ENCODE measurements at regions not wholly inside any gene's neighbourhood (a gene's known extent, or its start where the extent isn't known, plus 50 kb on each side); places are given as distances from the start of the nearest gene placed in this dataset.
"Not testable (repeated sequence)": the region's sequence is repeated elsewhere in the genome, so short reads cannot be mapped to it uniquely, and the experiment has no call there.

DNA sequence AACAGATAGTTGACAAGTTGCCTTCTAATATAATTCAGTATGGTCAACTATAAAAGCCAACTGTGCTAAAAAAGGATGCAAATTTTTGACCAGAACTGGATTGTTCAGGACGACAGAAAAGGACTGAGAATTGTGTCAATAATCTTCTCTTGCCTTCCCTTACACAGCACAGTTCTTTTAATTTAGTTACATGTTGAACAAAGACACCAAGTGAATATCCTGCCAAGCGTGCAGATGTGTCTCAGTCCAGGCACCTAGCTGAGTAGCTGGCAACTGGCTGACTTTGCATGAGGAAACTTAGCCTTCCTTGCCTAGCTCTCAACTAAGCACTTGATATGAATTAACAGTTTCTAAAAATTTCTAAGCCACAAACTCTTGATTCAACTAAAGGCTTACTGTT is 801.4 kb downstream of the BCL11A start:
- H3K9me3 Mint-ChIP-seq: peaks cover 0 to 1% (median 0%) of the 10 kb centered on the region in 11 donors
- intact Hi-C loops (cut with micrococcal nuclease): loop anchor here in 1 of 2 donors (10.0 kb wide), 1 partner anchor 353 kb away; no protein-coding TSS in a partner anchor
- no peak overlapping the region for H3K4me3 ChIP-seq (ENCODE audit: low read length)
- no peaks in the 10 kb centered on the region for H3K9me3 ChIP-seq (ENCODE audit: control insufficient read depth in 2 of 3, low read length in 3 of 3)
- no peak overlapping the region for H3K27ac ChIP-seq (ENCODE audit: low read depth, low read length)
- ATAC-seq: no peak
- no peaks in the 10 kb centered on the region for H3K4me1 ChIP-seq (ENCODE audit: control insufficient read depth in 2 of 2, insufficient read depth in 2 of 2, low read length in 2 of 2)
- H3K36me3 ChIP-seq (ENCODE audit: control insufficient read depth in 2 of 3, insufficient read depth in 3 of 3, low read length in 3 of 3): no peaks in the 10 kb centered on the region
- no peak for DNase-seq
- H3K27me3 Mint-ChIP-seq: peaks cover 0 to 6% (median 0%) of the 10 kb centered on the region in 5 donors
- POLR2A ChIA-PET: interaction anchor here (0.6 kb wide), 1 partner anchor 1477 kb away, joined by 3 read pairs; no protein-coding TSS in a partner anchor
- no peak overlapping the region for H3K27ac Mint-ChIP-seq
- no peaks in the 10 kb centered on the region for H3K36me3 Mint-ChIP-seq
- H3K27me3 ChIP-seq (ENCODE audit: control insufficient read depth in 2 of 2, insufficient read depth in 2 of 2, low read length in 2 of 2): no peaks in the 10 kb centered on the region
- no peaks in the 10 kb centered on the region for H3K4me1 Mint-ChIP-seq
- CTCF ChIA-PET: no interaction called here
- no peak overlapping the region for H3K4me3 Mint-ChIP-seq

DNA sequence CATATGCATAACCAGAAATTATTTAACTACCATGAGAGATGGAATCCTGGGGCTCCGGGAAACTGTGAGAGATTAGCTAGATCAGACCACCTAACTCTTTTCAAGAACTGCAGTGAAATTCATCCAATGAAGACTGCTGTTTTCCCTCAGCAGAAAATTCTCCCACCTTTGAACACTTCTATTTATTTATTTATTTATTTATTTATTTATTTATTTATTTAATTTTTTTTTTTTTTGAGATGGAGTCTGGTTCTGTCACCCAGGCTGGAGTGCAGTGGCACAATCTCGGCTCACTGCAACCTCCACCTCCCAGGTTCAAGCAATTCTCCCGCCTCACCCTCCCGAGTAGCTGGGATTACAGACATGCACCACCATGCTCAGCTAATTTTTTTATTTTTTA is 802.2 kb downstream of the BCL11A start:
- H3K27ac Mint-ChIP-seq; H3K9me3 ChIP-seq (ENCODE audit: control insufficient read depth in 2 of 3, low read length in 3 of 3); H3K36me3 Mint-ChIP-seq; ATAC-seq; H3K27me3 ChIP-seq (ENCODE audit: control insufficient read depth in 2 of 2, insufficient read depth in 2 of 2, low read length in 2 of 2); DNase-seq; H3K36me3 ChIP-seq (ENCODE audit: control insufficient read depth in 2 of 3, insufficient read depth in 3 of 3, low read length in 3 of 3); POLR2A ChIA-PET; H3K4me1 Mint-ChIP-seq; H3K27me3 Mint-ChIP-seq; H3K4me3 ChIP-seq (ENCODE audit: low read length); H3K4me1 ChIP-seq (ENCODE audit: control insufficient read depth in 2 of 2, insufficient read depth in 2 of 2, low read length in 2 of 2); H3K9me3 Mint-ChIP-seq; H3K4me3 Mint-ChIP-seq; CTCF ChIA-PET; H3K27ac ChIP-seq (ENCODE audit: low read depth, low read length): not testable (repeated sequence)
- intact Hi-C loops (cut with micrococcal nuclease): loop anchor here in 1 of 2 donors (10.0 kb wide), 1 partner anchor 354 kb away; no protein-coding TSS in a partner anchor

DNA sequence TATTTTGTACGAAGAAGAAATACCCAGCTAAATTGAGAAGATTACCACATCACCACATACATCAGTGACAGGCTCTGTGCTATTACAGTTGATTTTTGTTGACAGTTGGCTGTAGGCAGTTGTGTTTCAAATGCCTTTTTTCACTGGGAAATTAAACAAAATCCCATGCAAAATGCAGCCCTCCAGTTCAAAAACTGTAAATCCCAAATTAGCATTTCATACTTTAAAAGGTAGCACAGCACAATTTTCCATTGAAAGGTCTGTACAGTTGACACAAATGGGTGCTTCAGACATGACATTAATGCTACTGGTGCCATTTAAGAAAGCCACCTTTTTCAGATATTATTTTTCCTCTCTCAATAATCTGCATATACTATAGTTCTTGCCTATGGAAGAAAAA is 807.2 kb downstream of the BCL11A start:
- ATAC-seq (no peak), DNase-seq (no peak)
- ChIA-PET CTCF (no interaction called here), POLR2A (no interaction called here)
- Histone ChIP-seq H3K4me3 (ENCODE audit: low read length) (no peak overlapping the region), H3K27ac (ENCODE audit: low read depth, low read length) (no peak overlapping the region), H3K36me3 (ENCODE audit: control insufficient read depth in 2 of 3, insufficient read depth in 3 of 3, low read length in 3 of 3) (no peaks in the 10 kb centered on the region), H3K27me3 (ENCODE audit: control insufficient read depth in 2 of 2, insufficient read depth in 2 of 2, low read length in 2 of 2) (no peaks in the 10 kb centered on the region), H3K4me1 (ENCODE audit: control insufficient read depth in 2 of 2, insufficient read depth in 2 of 2, low read length in 2 of 2) (no peaks in the 10 kb centered on the region), H3K9me3 (ENCODE audit: control insufficient read depth in 2 of 3, low read length in 3 of 3) (no peaks in the 10 kb centered on the region)
- Mint-ChIP-seq H3K36me3 (no peaks in the 10 kb centered on the region), H3K27ac (no peak overlapping the region), H3K4me1 (no peaks in the 10 kb centered on the region), H3K9me3 (peaks cover 0 to 1% (median 0%) of the 10 kb centered on the region in 11 donors), H3K27me3 (peaks cover 0 to 20% (median 0%) of the 10 kb centered on the region in 5 donors), H3K4me3 (no peak overlapping the region)
- intact Hi-C loops (cut with micrococcal nuclease): no loop called here

DNA sequence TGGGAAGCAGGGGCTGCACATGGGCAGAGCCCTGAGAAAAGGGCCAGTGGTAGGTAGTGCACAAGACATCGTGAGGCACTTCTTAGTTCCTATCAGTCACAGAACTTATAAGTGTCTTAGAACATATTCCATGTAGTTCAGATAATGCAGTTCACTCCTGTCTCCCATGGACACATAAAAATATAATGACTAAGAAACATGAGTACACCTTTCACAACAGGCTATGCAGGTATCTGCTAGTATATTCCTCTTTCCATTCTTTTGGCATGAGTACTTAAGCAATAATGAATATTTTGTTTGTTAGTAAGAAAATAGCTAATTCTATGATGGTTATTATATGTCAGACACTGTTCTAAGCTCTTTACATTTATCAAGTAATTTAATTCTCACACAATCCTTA is 808.4 kb downstream of the BCL11A start:
- intact Hi-C loops (cut with micrococcal nuclease): no loop called here
- ChIA-PET CTCF (no interaction called here), POLR2A (no interaction called here)
- no peak for DNase-seq
- Mint-ChIP-seq H3K4me1 (no peaks in the 10 kb centered on the region), H3K4me3 (no peak overlapping the region), H3K9me3 (peaks cover 0 to 1% (median 0%) of the 10 kb centered on the region in 11 donors), H3K27ac (no peak overlapping the region), H3K36me3 (no peaks in the 10 kb centered on the region), H3K27me3 (peaks cover 0 to 25% (median 0%) of the 10 kb centered on the region in 5 donors)
- Histone ChIP-seq H3K9me3 (ENCODE audit: control insufficient read depth in 2 of 3, low read length in 3 of 3) (no peaks in the 10 kb centered on the region), H3K4me3 (ENCODE audit: low read length) (no peak overlapping the region), H3K27me3 (ENCODE audit: control insufficient read depth in 2 of 2, insufficient read depth in 2 of 2, low read length in 2 of 2) (no peaks in the 10 kb centered on the region), H3K27ac (ENCODE audit: low read depth, low read length) (no peak overlapping the region), H3K4me1 (ENCODE audit: control insufficient read depth in 2 of 2, insufficient read depth in 2 of 2, low read length in 2 of 2) (no peaks in the 10 kb centered on the region), H3K36me3 (ENCODE audit: control insufficient read depth in 2 of 3, insufficient read depth in 3 of 3, low read length in 3 of 3) (no peaks in the 10 kb centered on the region)
- no peak for ATAC-seq

DNA sequence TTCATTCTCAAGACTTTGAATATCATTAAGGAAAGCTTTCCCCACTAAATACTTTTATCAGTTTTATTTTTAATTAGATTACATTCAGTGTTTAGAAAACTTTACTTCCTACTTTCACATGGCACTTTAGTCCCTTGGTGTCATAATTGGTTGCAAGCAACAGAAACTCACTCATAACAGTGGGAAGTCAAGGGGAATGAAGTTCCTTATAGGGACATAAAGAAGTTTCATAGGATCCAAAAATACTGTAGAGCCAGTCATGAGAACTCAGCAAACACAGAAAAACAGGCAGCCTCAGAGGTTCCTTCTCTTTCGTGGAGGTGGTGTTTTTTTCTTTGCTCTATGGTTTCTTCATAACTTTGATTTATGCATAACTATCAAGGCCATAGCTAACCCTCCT is 809.0 kb downstream of the BCL11A start:
- no peaks in the 10 kb centered on the region for H3K36me3 Mint-ChIP-seq
- no peaks in the 10 kb centered on the region for H3K27me3 ChIP-seq (ENCODE audit: control insufficient read depth in 2 of 2, insufficient read depth in 2 of 2, low read length in 2 of 2)
- peaks cover 0 to 28% (median 0%) of the 10 kb centered on the region in 5 donors for H3K27me3 Mint-ChIP-seq
- H3K9me3 Mint-ChIP-seq: peaks cover 0 to 1% (median 0%) of the 10 kb centered on the region in 11 donors
- ChIA-PET POLR2A (no interaction called here), CTCF (no interaction called here)
- H3K4me1 Mint-ChIP-seq: no peaks in the 10 kb centered on the region
- H3K27ac ChIP-seq (ENCODE audit: low read depth, low read length): no peak overlapping the region
- no peak overlapping the region for H3K4me3 Mint-ChIP-seq
- DNase-seq (no peak), ATAC-seq (no peak)
- no peaks in the 10 kb centered on the region for H3K36me3 ChIP-seq (ENCODE audit: control insufficient read depth in 2 of 3, insufficient read depth in 3 of 3, low read length in 3 of 3)
- H3K4me1 ChIP-seq (ENCODE audit: control insufficient read depth in 2 of 2, insufficient read depth in 2 of 2, low read length in 2 of 2): no peaks in the 10 kb centered on the region
- H3K4me3 ChIP-seq (ENCODE audit: low read length): no peak overlapping the region
- intact Hi-C loops (cut with micrococcal nuclease): no loop called here
- no peak overlapping the region for H3K27ac Mint-ChIP-seq
- no peaks in the 10 kb centered on the region for H3K9me3 ChIP-seq (ENCODE audit: control insufficient read depth in 2 of 3, low read length in 3 of 3)

DNA sequence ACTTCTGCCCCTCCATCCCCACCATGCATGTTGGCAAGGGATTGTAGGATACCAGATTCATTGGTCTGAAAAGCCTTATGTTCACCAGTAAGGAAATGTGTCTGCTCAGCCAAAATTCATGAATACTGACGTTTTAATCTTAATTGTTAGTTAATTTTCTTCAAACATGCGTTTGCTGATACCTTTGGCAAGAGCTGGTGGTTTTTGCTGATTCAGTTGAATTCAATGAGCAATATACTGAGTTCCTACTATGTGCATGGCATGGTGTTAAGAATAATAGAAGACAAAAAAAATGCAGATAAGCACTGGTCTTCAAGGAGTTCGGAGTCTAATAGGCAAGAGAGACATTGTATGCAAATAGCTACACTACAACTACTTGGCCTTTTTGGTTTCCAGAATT is 811.6 kb downstream of the BCL11A start:
- no peak for DNase-seq
- Histone ChIP-seq H3K9me3 (ENCODE audit: control insufficient read depth in 2 of 3, low read length in 3 of 3) (no peaks in the 10 kb centered on the region), H3K36me3 (ENCODE audit: control insufficient read depth in 2 of 3, insufficient read depth in 3 of 3, low read length in 3 of 3) (no peaks in the 10 kb centered on the region), H3K4me3 (ENCODE audit: low read length) (no peak overlapping the region), H3K27me3 (ENCODE audit: control insufficient read depth in 2 of 2, insufficient read depth in 2 of 2, low read length in 2 of 2) (no peaks in the 10 kb centered on the region), H3K27ac (ENCODE audit: low read depth, low read length) (no peak overlapping the region), H3K4me1 (ENCODE audit: control insufficient read depth in 2 of 2, insufficient read depth in 2 of 2, low read length in 2 of 2) (no peaks in the 10 kb centered on the region)
- ChIA-PET POLR2A (no interaction called here), CTCF (no interaction called here)
- intact Hi-C loops (cut with micrococcal nuclease): no loop called here
- H3K36me3 Mint-ChIP-seq: no peaks in the 10 kb centered on the region
- no peak for ATAC-seq
- H3K4me3 Mint-ChIP-seq: no peak overlapping the region
- no peaks in the 10 kb centered on the region for H3K4me1 Mint-ChIP-seq
- H3K27ac Mint-ChIP-seq: no peak overlapping the region
- H3K27me3 Mint-ChIP-seq: peaks cover 0 to 22% (median 0%) of the 10 kb centered on the region in 5 donors
- H3K9me3 Mint-ChIP-seq: no peaks in the 10 kb centered on the region

DNA sequence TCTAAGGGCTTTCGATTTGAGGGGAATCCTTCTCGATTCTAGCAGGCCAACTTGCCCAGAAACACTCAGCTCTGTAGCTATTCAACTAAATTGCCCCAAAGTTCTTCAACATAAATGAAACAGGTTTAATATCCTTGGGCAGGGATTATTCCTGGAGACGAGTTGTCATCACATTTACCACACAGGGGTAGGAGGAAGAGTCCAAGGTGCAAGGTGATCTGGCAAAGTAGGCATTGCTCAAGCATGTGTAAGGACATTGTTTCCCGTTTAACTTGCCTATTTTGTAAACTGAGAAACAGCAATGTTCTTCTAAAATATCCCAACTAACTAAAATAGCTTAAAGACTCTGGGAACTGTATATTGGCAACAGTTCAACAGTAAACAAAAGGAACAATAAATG is 814.3 kb downstream of the BCL11A start:
- DNase-seq (no peak), ATAC-seq (no peak)
- no peaks in the 10 kb centered on the region for H3K36me3 ChIP-seq (ENCODE audit: control insufficient read depth in 2 of 3, insufficient read depth in 3 of 3, low read length in 3 of 3)
- Mint-ChIP-seq H3K4me1 (no peaks in the 10 kb centered on the region), H3K27me3 (peaks cover 0 to 21% (median 0%) of the 10 kb centered on the region in 5 donors), H3K27ac (no peak overlapping the region), H3K9me3 (no peaks in the 10 kb centered on the region), H3K36me3 (no peaks in the 10 kb centered on the region), H3K4me3 (no peak overlapping the region)
- H3K27me3 ChIP-seq (ENCODE audit: control insufficient read depth in 2 of 2, insufficient read depth in 2 of 2, low read length in 2 of 2): no peaks in the 10 kb centered on the region
- H3K9me3 ChIP-seq (ENCODE audit: control insufficient read depth in 2 of 3, low read length in 3 of 3): no peaks in the 10 kb centered on the region
- intact Hi-C loops (cut with micrococcal nuclease): no loop called here
- no peak overlapping the region for H3K4me3 ChIP-seq (ENCODE audit: low read length)
- ChIA-PET CTCF (no interaction called here), POLR2A (no interaction called here)
- H3K27ac ChIP-seq (ENCODE audit: low read depth, low read length): no peak overlapping the region
- H3K4me1 ChIP-seq (ENCODE audit: control insufficient read depth in 2 of 2, insufficient read depth in 2 of 2, low read length in 2 of 2): no peaks in the 10 kb centered on the region

All from naive thymus-derived CD4-positive, alpha-beta T cell (primary cell).